Cardiac fibroblast (primary cell): ENCODE measurements at regions not wholly inside any gene's neighbourhood (a gene's known extent, or its start where the extent isn't known, plus 50 kb on each side); places are given as distances from the start of the nearest gene placed in this dataset.
"Not testable (repeated sequence)": the region's sequence is repeated elsewhere in the genome, so short reads cannot be mapped to it uniquely, and the experiment has no call there.

Experiments used
- DNase-seq, 2 donors: peaks; one replicate each; pipeline versions ENCODE4 v3.0.0 to v3.0.0-alpha.2; 2010; ENCODE audit warnings: low read depth in 2 of 2
- H3K4me3 ChIP-seq, 2 donors: replicated peaks in 1 of 2; 1 replicate in 1 of 2; 2 replicates in 1 of 2; pipeline ENCODE4 v1.5.1; 2011; ENCODE audit warnings: low read depth in 2 of 2, low read length in 2 of 2, mild to moderate bottlenecking in 2 of 2, moderate library complexity in 1 of 2
- CTCF ChIP-seq: IDR thresholded peaks from one replicate; pipeline ENCODE4 v1.5.1; 2011; ENCODE audit warnings: low read depth, mild to moderate bottlenecking, low read length, inconsistent platforms

- H3K4me3 ChIP-seq: no peak overlapping the region
- no peak for TF ChIP-seq CTCF
- no peak for DNase-seq
Observed at GRCh38 chrX:109914114-109914849, 88.6 kb upstream of the TMEM164 start.

GRCh38 chrX:109918753-109919152, 84.2 kb upstream of the TMEM164 start:
- TF ChIP-seq CTCF: no peak
- DNase-seq: no peak
- no peak overlapping the region for H3K4me3 ChIP-seq

- TF ChIP-seq CTCF: no peak
- H3K4me3 ChIP-seq: no peak overlapping the region
- DNase-seq: no peak
Observed at GRCh38 chrX:109920325-109920724, 82.6 kb upstream of the TMEM164 start.

GRCh38 chrX:109920868-109921267, 82.0 kb upstream of the TMEM164 start:
- DNase-seq: no peak
- no peak for TF ChIP-seq CTCF

GRCh38 chrX:109922190-109922589, 80.7 kb upstream of the TMEM164 start:
- TF ChIP-seq CTCF: no peak
- H3K4me3 ChIP-seq: no peak overlapping the region
- no peak for DNase-seq

More at GRCh38 chrX:109920868-109921267, 82.0 kb upstream of the TMEM164 start:
- no peak overlapping the region for H3K4me3 ChIP-seq

- H3K4me3 ChIP-seq, DNase-seq: not testable (repeated sequence)
Observed at GRCh38 chrX:109925003-109925402, 77.9 kb upstream of the TMEM164 start.

- no peak for TF ChIP-seq CTCF
- DNase-seq: no peak
- no peak overlapping the region for H3K4me3 ChIP-seq
Observed at GRCh38 chrX:109925656-109926055, 77.3 kb upstream of the TMEM164 start.
